HG02571 (cell line): ENCODE measurements at regions not wholly inside any gene's neighbourhood (a gene's known extent, or its start where the extent isn't known, plus 50 kb on each side); places are given as distances from the start of the nearest gene placed in this dataset.

Source experiments
- ATAC-seq: cut with Tn5 transposase; IDR thresholded peaks from one replicate; pipeline ENCODE4 v1.9.1; 2021; ENCODE audit warnings: mild to moderate bottlenecking, moderate library complexity; ENCODE audit not compliant: unreplicated experiment

GRCh38 chr9:86836266-86836665 lies 111.0 kb downstream of the GAS1 start:
- ATAC-seq: no peak

- ATAC-seq: no peak
Measured at GRCh38 chr9:86830356-86830755, 117.0 kb downstream of the GAS1 start.

GRCh38 chr9:86829496-86830046 lies 117.7 kb downstream of the GAS1 start:
- no peak for ATAC-seq

- ATAC-seq: no peak
Measured at GRCh38 chr9:86828631-86829030, 118.7 kb downstream of the GAS1 start.

GRCh38 chr9:86827893-86828292 lies 119.4 kb downstream of the GAS1 start:
- ATAC-seq: no peak

GRCh38 chr9:86825299-86825698 lies 122.0 kb downstream of the GAS1 start:
- ATAC-seq: no peak

- no peak for ATAC-seq
Measured at GRCh38 chr9:86822006-86822801, 125.1 kb downstream of the GAS1 start.

GRCh38 chr9:86821006-86821845 lies 126.1 kb downstream of the GAS1 start:
- ATAC-seq: no peak

- no peak for ATAC-seq
Measured at GRCh38 chr9:86819552-86819951, 127.8 kb downstream of the GAS1 start.

- no peak for ATAC-seq
Measured at GRCh38 chr9:86818636-86819035, 128.7 kb downstream of the GAS1 start.

GRCh38 chr9:86816868-86817267 lies 130.4 kb downstream of the GAS1 start:
- no peak for ATAC-seq

- no peak for ATAC-seq
Measured at GRCh38 chr9:86816366-86816765, 130.9 kb downstream of the GAS1 start.

- ATAC-seq: no peak
Measured at GRCh38 chr9:86812616-86813015, 134.7 kb downstream of the GAS1 start.

GRCh38 chr9:86809759-86810367 lies 137.4 kb downstream of the GAS1 start:
- ATAC-seq: no peak

GRCh38 chr9:86809151-86809550 lies 138.2 kb downstream of the GAS1 start:
- ATAC-seq: no peak

- ATAC-seq: no peak
Measured at GRCh38 chr9:86807367-86807976, 139.8 kb downstream of the GAS1 start.

- ATAC-seq: no peak
Measured at GRCh38 chr9:86804011-86804410, 143.3 kb downstream of the GAS1 start.

- no peak for ATAC-seq
Measured at GRCh38 chr9:86802900-86803673, 144.2 kb downstream of the GAS1 start.

GRCh38 chr9:86801246-86801645 lies 146.1 kb downstream of the GAS1 start:
- ATAC-seq: no peak

GRCh38 chr9:86800681-86801080 lies 146.6 kb downstream of the GAS1 start:
- ATAC-seq: no peak
